NT2/D1 (cell line): ENCODE measurements at regions not wholly inside any gene's neighbourhood (a gene's known extent, or its start where the extent isn't known, plus 50 kb on each side); places are given as distances from the start of the nearest gene placed in this dataset.

ENCODE experiments used
- YY1 ChIP-seq: IDR thresholded peaks from 2 replicates; pipeline ENCODE4 v1.6.1; 2011; ENCODE audit not compliant: insufficient read length, insufficient read depth
- ZNF274 ChIP-seq: IDR thresholded peaks from 2 replicates; pipeline ENCODE4 v1.6.1; 2011; ENCODE audit warnings: mild to moderate bottlenecking, low read depth, low read length

DNA sequence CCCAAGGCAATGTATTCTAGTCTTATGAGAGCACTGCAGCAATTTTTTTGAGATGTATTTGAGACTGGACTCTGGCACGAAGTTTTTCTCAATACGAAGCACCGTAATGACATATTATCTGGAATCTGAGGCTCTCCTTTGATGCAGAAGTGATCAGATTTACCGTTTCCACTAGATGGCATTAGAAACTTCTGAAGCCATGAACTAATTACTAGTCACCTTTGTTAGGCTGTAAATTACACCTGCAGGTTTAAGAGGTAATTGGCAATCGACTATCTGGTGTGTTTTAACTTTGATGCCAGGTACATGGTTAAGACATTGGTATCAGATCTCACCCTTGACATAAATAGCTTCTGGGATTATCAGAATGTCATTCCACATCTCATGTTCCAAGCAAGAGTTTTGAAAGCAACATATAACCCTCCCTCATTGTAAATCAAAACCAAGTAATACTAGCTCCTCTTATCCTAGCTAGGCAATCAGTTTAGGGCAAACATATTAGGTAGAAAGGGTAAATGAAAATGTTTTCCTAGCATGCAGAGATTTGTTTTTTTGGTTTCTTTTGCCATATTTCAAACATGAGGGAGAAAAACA is 254.6 kb upstream of the SPRED2 start:
- TF ChIP-seq ZNF274 (no peak), YY1 (no peak)
